HEK293 (cell line): ENCODE measurements at regions not wholly inside any gene's neighbourhood (a gene's known extent, or its start where the extent isn't known, plus 50 kb on each side); places are given as distances from the start of the nearest gene placed in this dataset.

ENCODE experiments used
- EGR2 ChIP-seq: fragments of 450-650 bp; formaldehyde crosslinking; IDR thresholded peaks from 2 replicates; pipeline ENCODE4 v1.5.1; 2016; ENCODE audit warnings: low read depth, missing biosample characterization, missing genetic modification characterization
- GFI1B ChIP-seq: fragments of 450-650 bp; formaldehyde crosslinking; IDR thresholded peaks from 2 replicates; pipeline ENCODE4 v1.5.1; 2016; ENCODE audit warnings: missing biosample characterization, missing genetic modification characterization
- KLF8 ChIP-seq: fragments of 450-650 bp; formaldehyde crosslinking; IDR thresholded peaks from 2 replicates; pipeline ENCODE4 v1.5.1; 2016; ENCODE audit warnings: missing biosample characterization, missing genetic modification characterization
- KLF9 ChIP-seq: fragments of 450-650 bp; formaldehyde crosslinking; IDR thresholded peaks from 2 replicates; pipeline ENCODE4 v1.5.1; 2016; ENCODE audit warnings: missing biosample characterization, missing genetic modification characterization, low read depth
- PRDM2 ChIP-seq: fragments of 450-650 bp; formaldehyde crosslinking; IDR thresholded peaks from 2 replicates; pipeline ENCODE4 v1.5.1; 2016; ENCODE audit warnings: missing biosample characterization, missing genetic modification characterization, borderline replicate concordance
- SALL2 ChIP-seq: fragments of 450-650 bp; formaldehyde crosslinking; IDR thresholded peaks from 2 replicates; pipeline ENCODE4 v1.5.0; 2017; ENCODE audit warnings: missing biosample characterization, mild to moderate bottlenecking, missing genetic modification characterization, borderline replicate concordance
- ZBTB21 ChIP-seq: fragments of 450-650 bp; formaldehyde crosslinking; IDR thresholded peaks from 2 replicates; pipeline ENCODE4 v1.5.1; 2017; ENCODE audit warnings: missing biosample characterization, missing genetic modification characterization
- ZBTB6 ChIP-seq: fragments of 450-650 bp; formaldehyde crosslinking; IDR thresholded peaks from 2 replicates; pipeline ENCODE4 v1.5.1; 2017; ENCODE audit warnings: missing biosample characterization, missing genetic modification characterization
- ZFP69B ChIP-seq: fragments of 450-650 bp; formaldehyde crosslinking; IDR thresholded peaks from 2 replicates; pipeline ENCODE4 v1.5.1; 2016; ENCODE audit warnings: missing biosample characterization, missing genetic modification characterization
- ZNF140 ChIP-seq: fragments of 450-650 bp; formaldehyde crosslinking; IDR thresholded peaks from 2 replicates; pipeline ENCODE4 v1.5.1; 2016; ENCODE audit warnings: missing biosample characterization, missing genetic modification characterization
- ZNF174 ChIP-seq: fragments of 450-650 bp; formaldehyde crosslinking; IDR thresholded peaks from 2 replicates; pipeline ENCODE4 v1.5.0; 2017; ENCODE audit warnings: missing biosample characterization, mild to moderate bottlenecking, missing genetic modification characterization
- ZNF221 ChIP-seq: fragments of 450-650 bp; formaldehyde crosslinking; IDR thresholded peaks from 2 replicates; pipeline ENCODE4 v1.5.1; 2017; ENCODE audit warnings: missing biosample characterization, missing genetic modification characterization, borderline replicate concordance
- ZNF341 ChIP-seq: fragments of 450-650 bp; formaldehyde crosslinking; IDR thresholded peaks from 2 replicates; pipeline ENCODE4; 2016; ENCODE audit warnings: low read depth, missing biosample characterization, missing genetic modification characterization
- ZNF350 ChIP-seq: fragments of 450-650 bp; formaldehyde crosslinking; IDR thresholded peaks from 2 replicates; pipeline ENCODE4 v1.5.0; 2017; ENCODE audit warnings: missing biosample characterization, mild to moderate bottlenecking, missing genetic modification characterization
- ZNF433 ChIP-seq: fragments of 450-650 bp; formaldehyde crosslinking; IDR thresholded peaks from 2 replicates; pipeline ENCODE4 v1.5.1; 2016; ENCODE audit warnings: missing biosample characterization, missing genetic modification characterization, low read depth
- ZNF514 ChIP-seq: fragments of 450-650 bp; formaldehyde crosslinking; IDR thresholded peaks from 2 replicates; pipeline ENCODE4 v1.5.1; 2016; ENCODE audit warnings: missing biosample characterization, missing genetic modification characterization
- ZNF518A ChIP-seq: fragments of 450-650 bp; formaldehyde crosslinking; conservative IDR thresholded peaks from 2 replicates; pipeline ENCODE4 v1.5.1; 2016; ENCODE audit warnings: low read depth, missing biosample characterization, missing genetic modification characterization
- ZNF555 ChIP-seq: fragments of 450-650 bp; formaldehyde crosslinking; conservative IDR thresholded peaks from 2 replicates; pipeline ENCODE4 v1.5.1; 2017; ENCODE audit warnings: missing biosample characterization, mild to moderate bottlenecking, missing genetic modification characterization, inconsistent platforms
- ZNF561 ChIP-seq: fragments of 450-650 bp; IDR thresholded peaks from 2 replicates; pipeline ENCODE4 v1.5.1; 2018; ENCODE audit warnings: missing biosample characterization, missing genetic modification characterization, borderline replicate concordance
- ZNF585B ChIP-seq: fragments of 450-650 bp; formaldehyde crosslinking; IDR thresholded peaks from 2 replicates; pipeline ENCODE4 v1.5.1; 2016; ENCODE audit warnings: missing biosample characterization, missing genetic modification characterization
- ZNF600 ChIP-seq: fragments of 450-650 bp; formaldehyde crosslinking; IDR thresholded peaks from 2 replicates; pipeline ENCODE4 v1.5.1; 2016; ENCODE audit warnings: missing biosample characterization, missing genetic modification characterization
- ZNF660 ChIP-seq: fragments of 450-650 bp; IDR thresholded peaks from 2 replicates; pipeline ENCODE4 v1.5.1; 2018; ENCODE audit warnings: missing biosample characterization, mild to moderate bottlenecking, missing genetic modification characterization
- ZNF777 ChIP-seq: fragments of 450-650 bp; formaldehyde crosslinking; IDR thresholded peaks from 2 replicates; pipeline ENCODE4 v1.5.1; 2017; ENCODE audit warnings: missing biosample characterization, missing genetic modification characterization, borderline replicate concordance
- ZNF791 ChIP-seq: fragments of 450-650 bp; formaldehyde crosslinking; IDR thresholded peaks from 2 replicates; pipeline ENCODE4 v1.5.1; 2016; ENCODE audit warnings: missing biosample characterization, missing genetic modification characterization
- TF ChIP-seq, protein P1 (sequence below): fragments of 450-650 bp; formaldehyde crosslinking; IDR thresholded peaks from 2 replicates; pipeline ENCODE4 v1.5.1; 2016; ENCODE audit warnings: missing biosample characterization, missing genetic modification characterization

- TF ChIP-seq PRDM2 (no peak), KLF8 (tag by site-specific recombination) (no peak; the same call in 1 of the 2 replicates), ZNF561 (no peak; the same call in none of the 2 replicates), ZFP69B (no peak), ZBTB21 (tag by site-specific recombination) (peak; percentile 56; the same call in 1 of the 2 replicates), ZNF341 (tag by site-specific recombination) (no peak), ZNF777 (tag by site-specific recombination) (no peak), ZNF433 (tag by site-specific recombination) (no peak), GFI1B (tag by site-specific recombination) (no peak), ZNF350 (tag by site-specific recombination) (no peak), ZNF660 (tag by site-specific recombination) (peak; percentile 95), ZBTB6 (tag by site-specific recombination) (peak; percentile 68; the same call in 1 of the 2 replicates), ZNF514 (no peak), ZNF600 (tag by site-specific recombination) (no peak), SALL2 (tag by site-specific recombination) (no peak), ZNF585B (tag by site-specific recombination) (no peak), ZNF174 (tag by site-specific recombination) (no peak), KLF9 (tag by site-specific recombination) (peak; percentile 34; the same call in 1 of the 2 replicates), ZNF555 (no peak), ZNF221 (tag by site-specific recombination) (no peak), ZNF791 (tag by site-specific recombination) (no peak), ZNF518A (tag by site-specific recombination) (no peak), EGR2 (tag by site-specific recombination) (no peak), ZNF140 (no peak)
- TF ChIP-seq, protein P1, sequence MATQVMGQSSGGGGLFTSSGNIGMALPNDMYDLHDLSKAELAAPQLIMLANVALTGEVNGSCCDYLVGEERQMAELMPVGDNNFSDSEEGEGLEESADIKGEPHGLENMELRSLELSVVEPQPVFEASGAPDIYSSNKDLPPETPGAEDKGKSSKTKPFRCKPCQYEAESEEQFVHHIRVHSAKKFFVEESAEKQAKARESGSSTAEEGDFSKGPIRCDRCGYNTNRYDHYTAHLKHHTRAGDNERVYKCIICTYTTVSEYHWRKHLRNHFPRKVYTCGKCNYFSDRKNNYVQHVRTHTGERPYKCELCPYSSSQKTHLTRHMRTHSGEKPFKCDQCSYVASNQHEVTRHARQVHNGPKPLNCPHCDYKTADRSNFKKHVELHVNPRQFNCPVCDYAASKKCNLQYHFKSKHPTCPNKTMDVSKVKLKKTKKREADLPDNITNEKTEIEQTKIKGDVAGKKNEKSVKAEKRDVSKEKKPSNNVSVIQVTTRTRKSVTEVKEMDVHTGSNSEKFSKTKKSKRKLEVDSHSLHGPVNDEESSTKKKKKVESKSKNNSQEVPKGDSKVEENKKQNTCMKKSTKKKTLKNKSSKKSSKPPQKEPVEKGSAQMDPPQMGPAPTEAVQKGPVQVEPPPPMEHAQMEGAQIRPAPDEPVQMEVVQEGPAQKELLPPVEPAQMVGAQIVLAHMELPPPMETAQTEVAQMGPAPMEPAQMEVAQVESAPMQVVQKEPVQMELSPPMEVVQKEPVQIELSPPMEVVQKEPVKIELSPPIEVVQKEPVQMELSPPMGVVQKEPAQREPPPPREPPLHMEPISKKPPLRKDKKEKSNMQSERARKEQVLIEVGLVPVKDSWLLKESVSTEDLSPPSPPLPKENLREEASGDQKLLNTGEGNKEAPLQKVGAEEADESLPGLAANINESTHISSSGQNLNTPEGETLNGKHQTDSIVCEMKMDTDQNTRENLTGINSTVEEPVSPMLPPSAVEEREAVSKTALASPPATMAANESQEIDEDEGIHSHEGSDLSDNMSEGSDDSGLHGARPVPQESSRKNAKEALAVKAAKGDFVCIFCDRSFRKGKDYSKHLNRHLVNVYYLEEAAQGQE (tag by site-specific recombination): 0 out of 2 replicates have a peak, but pooled peaks have one; percentile 6
These were observed 134.2 kb downstream of the TRIM27 start (continued) for GRCh38 chr6:28789553-28790083.
